Lower lobe of right lung (tissue), 2 donors: ENCODE measurements at regions not wholly inside any gene's neighbourhood (a gene's known extent, or its start where the extent isn't known, plus 50 kb on each side); places are given as distances from the start of the nearest gene placed in this dataset.

ENCODE experiments used
- ATAC-seq, 2 donors: fragments of 200-7000 bp; cut with Tn5 transposase; one replicate each; pipeline ENCODE4 v1.9.1; 2020 to 2022; ENCODE audit warnings: mild to moderate bottlenecking in 2 of 2, moderate library complexity in 2 of 2
- DNase-seq: peaks from one replicate; pipeline ENCODE4 v3.0.0-alpha.2; 2020
- H3K27ac ChIP-seq: fragments of 200-600 bp; one replicate; pipeline ENCODE4 v1.8.0; 2022
- H3K27me3 ChIP-seq: fragments of 200-600 bp; one replicate; pipeline ENCODE4 v1.8.0; 2022; ENCODE audit warnings: low read depth
- H3K36me3 ChIP-seq: fragments of 200-600 bp; one replicate; pipeline ENCODE4 v1.8.0; 2022; ENCODE audit warnings: mild to moderate bottlenecking
- H3K4me1 ChIP-seq: fragments of 200-600 bp; one replicate; pipeline ENCODE4 v1.8.0; 2022
- H3K4me3 ChIP-seq: fragments of 200-600 bp; one replicate; pipeline ENCODE4 v1.8.0; 2022; ENCODE audit warnings: mild to moderate bottlenecking
- H3K9me3 ChIP-seq: fragments of 200-600 bp; one replicate; pipeline ENCODE4 v1.8.0; 2022
- CTCF ChIP-seq: fragments of 200-600 bp; IDR thresholded peaks from one replicate; pipeline ENCODE4 v1.8.0; 2022; ENCODE audit warnings: antibody characterized with exemption, mild to moderate bottlenecking
- intact Hi-C: fragments of 100-400 bp; cut with DNase I; formaldehyde crosslinking; loops from one replicate; pipeline ENCODE4 v1.11.0; 2022
- donor health status: DM: no; HTN: yes; CAD: no; lungs with severe emphysema.

DNA sequence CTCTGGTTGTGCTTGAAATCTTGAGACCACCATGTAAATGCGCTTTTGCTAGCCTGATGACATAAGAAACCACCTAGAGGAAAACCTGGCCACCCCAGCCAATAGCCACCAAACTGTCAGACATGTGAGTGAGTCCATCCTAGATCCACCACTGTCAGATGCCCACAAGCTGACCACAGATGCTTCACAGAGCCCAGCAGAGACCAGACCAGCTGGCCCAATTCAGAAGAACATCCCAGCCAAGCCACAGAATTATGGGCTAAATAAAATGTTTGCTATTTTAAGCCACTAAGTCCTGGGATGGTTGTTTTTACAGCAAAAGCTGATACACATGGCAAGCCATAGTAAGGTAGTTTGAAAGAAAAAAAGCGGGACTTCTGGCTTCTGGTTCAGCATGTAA, 425.3 kb downstream of the KIF16B start:
- intact Hi-C loops = no loop called here
- Histone ChIP-seq H3K4me1 (no peaks in the 10 kb centered on the region), H3K4me3 (no peak overlapping the region), H3K27me3 (no peaks in the 10 kb centered on the region), H3K27ac (no peak overlapping the region), H3K9me3 (no peaks in the 10 kb centered on the region), H3K36me3 (no peaks in the 10 kb centered on the region)
- DNase-seq = no peak
- ATAC-seq = no peak
- no peak for TF ChIP-seq CTCF

- TF ChIP-seq CTCF = no peak
- intact Hi-C loops = no loop called here
These were observed 426.0 kb downstream of the KIF16B start for GRCh38 chr20:16147216-16147615.

GRCh38 chr20:16145919-16146318, 427.3 kb downstream of the KIF16B start:
- Histone ChIP-seq H3K36me3 (no peaks in the 10 kb centered on the region), H3K27ac (no peak overlapping the region), H3K9me3 (no peaks in the 10 kb centered on the region), H3K27me3 (no peaks in the 10 kb centered on the region), H3K4me1 (no peaks in the 10 kb centered on the region), H3K4me3 (no peak overlapping the region)
- intact Hi-C loops = no loop called here
- no peak for TF ChIP-seq CTCF
- no peak for DNase-seq
- no peak for ATAC-seq

More at GRCh38 chr20:16147216-16147615, 426.0 kb downstream of the KIF16B start:
- DNase-seq (no peak), ATAC-seq (no peak)
- no peaks in the 10 kb centered on the region for H3K27me3 ChIP-seq
- H3K36me3 ChIP-seq = no peaks in the 10 kb centered on the region
- no peaks in the 10 kb centered on the region for H3K9me3 ChIP-seq
- H3K27ac ChIP-seq = no peak overlapping the region
- no peaks in the 10 kb centered on the region for H3K4me1 ChIP-seq
- H3K4me3 ChIP-seq = no peak overlapping the region

GRCh38 chr20:16143596-16143995, 429.7 kb downstream of the KIF16B start:
- ATAC-seq (no peak), DNase-seq (no peak)
- Histone ChIP-seq H3K9me3 (no peaks in the 10 kb centered on the region), H3K27me3 (no peaks in the 10 kb centered on the region), H3K4me3 (no peak overlapping the region), H3K27ac (no peak overlapping the region), H3K36me3 (no peaks in the 10 kb centered on the region), H3K4me1 (no peaks in the 10 kb centered on the region)
- no peak for TF ChIP-seq CTCF
- intact Hi-C loops = no loop called here

GRCh38 chr20:16135630-16136029, 437.6 kb downstream of the KIF16B start:
- H3K27me3 ChIP-seq = no peaks in the 10 kb centered on the region
- H3K9me3 ChIP-seq = no peaks in the 10 kb centered on the region
- TF ChIP-seq CTCF = no peak
- ATAC-seq (no peak), DNase-seq (no peak)
- intact Hi-C loops = no loop called here
- H3K4me1 ChIP-seq = no peaks in the 10 kb centered on the region
- no peak overlapping the region for H3K27ac ChIP-seq
- H3K36me3 ChIP-seq = no peaks in the 10 kb centered on the region
- no peak overlapping the region for H3K4me3 ChIP-seq
